Neutrophil (primary cell): ENCODE measurements at regions not wholly inside any gene's neighbourhood (a gene's known extent, or its start where the extent isn't known, plus 50 kb on each side); places are given as distances from the start of the nearest gene placed in this dataset.

Experiments
- H3K27ac ChIP-seq: fragments of 200-600 bp; sonication (generic); 2 replicates; pipeline ENCODE4 v1.5.1; 2016; ENCODE audit warnings: mild to moderate bottlenecking, moderate library complexity
- H3K27me3 ChIP-seq: fragments of 200-600 bp; sonication (generic); 2 replicates; pipeline ENCODE4 v1.6.0; 2016; ENCODE audit warnings: mild to moderate bottlenecking
- H3K36me3 ChIP-seq: fragments of 200-600 bp; sonication (generic); 2 replicates; pipeline ENCODE4 v1.5.1; 2017
- H3K4me1 ChIP-seq, 2 experiments: fragments of 200-600 bp in 1 of 2; sonication (generic) in 1 of 2; 1 replicate in 1 of 2; 2 replicates in 1 of 2; pipeline versions ENCODE4 v1.5.1 to v1.6.1; 2013 to 2016; ENCODE audit warnings: low read depth in 1 of 2, low read length in 1 of 2, mild to moderate bottlenecking in 1 of 2, moderate library complexity in 1 of 2; ENCODE audit not compliant: control insufficient read depth in 1 of 2, insufficient read depth in 1 of 2
- H3K4me3 ChIP-seq, 2 experiments: fragments of 200-600 bp in 1 of 2; sonication (generic) in 1 of 2; 1 replicate in 1 of 2; 2 replicates in 1 of 2; pipeline ENCODE4 v1.5.1; 2013 to 2016; ENCODE audit warnings: low read depth in 1 of 2, low read length in 1 of 2, mild to moderate bottlenecking in 1 of 2, moderate library complexity in 1 of 2
- H3K9me3 ChIP-seq: fragments of 200-600 bp; sonication (generic); 2 replicates; pipeline ENCODE4 v1.5.1; 2016
- TF ChIP-seq, protein P1 (sequence below): fragments of 200-600 bp; sonication (generic); IDR thresholded peaks from 2 replicates; pipeline ENCODE4 v1.5.1; 2016; ENCODE audit warnings: antibody characterized with exemption

DNA sequence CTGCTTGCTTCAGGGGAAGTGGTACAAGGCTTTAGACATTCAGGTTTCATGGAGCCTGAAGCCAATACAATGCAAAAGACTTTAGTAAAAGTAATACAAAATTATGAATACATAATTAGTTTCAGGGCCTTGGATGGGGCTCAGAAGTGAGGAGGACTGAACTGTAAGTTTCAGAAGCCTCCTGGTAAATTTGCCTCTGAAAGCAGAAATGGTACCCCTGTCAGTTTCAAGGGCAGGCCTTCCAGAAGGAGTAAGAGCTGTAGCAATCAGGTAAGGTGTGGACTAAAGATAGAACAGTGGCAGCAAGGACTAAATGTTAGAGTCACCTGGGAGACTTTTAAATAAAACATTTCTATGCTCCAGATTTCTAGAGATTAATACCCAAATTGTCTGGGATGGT lies 402.5 kb upstream of the GOLIM4 start:
- no peaks in the 10 kb centered on the region for H3K9me3 ChIP-seq
- H3K4me3 ChIP-seq = no peak overlapping the region
- H3K4me1 ChIP-seq = no peaks in the 10 kb centered on the region
- TF ChIP-seq, protein P1, sequence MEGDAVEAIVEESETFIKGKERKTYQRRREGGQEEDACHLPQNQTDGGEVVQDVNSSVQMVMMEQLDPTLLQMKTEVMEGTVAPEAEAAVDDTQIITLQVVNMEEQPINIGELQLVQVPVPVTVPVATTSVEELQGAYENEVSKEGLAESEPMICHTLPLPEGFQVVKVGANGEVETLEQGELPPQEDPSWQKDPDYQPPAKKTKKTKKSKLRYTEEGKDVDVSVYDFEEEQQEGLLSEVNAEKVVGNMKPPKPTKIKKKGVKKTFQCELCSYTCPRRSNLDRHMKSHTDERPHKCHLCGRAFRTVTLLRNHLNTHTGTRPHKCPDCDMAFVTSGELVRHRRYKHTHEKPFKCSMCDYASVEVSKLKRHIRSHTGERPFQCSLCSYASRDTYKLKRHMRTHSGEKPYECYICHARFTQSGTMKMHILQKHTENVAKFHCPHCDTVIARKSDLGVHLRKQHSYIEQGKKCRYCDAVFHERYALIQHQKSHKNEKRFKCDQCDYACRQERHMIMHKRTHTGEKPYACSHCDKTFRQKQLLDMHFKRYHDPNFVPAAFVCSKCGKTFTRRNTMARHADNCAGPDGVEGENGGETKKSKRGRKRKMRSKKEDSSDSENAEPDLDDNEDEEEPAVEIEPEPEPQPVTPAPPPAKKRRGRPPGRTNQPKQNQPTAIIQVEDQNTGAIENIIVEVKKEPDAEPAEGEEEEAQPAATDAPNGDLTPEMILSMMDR = no peak
- no peak overlapping the region for H3K27ac ChIP-seq
- H3K36me3 ChIP-seq = no peaks in the 10 kb centered on the region
- no peaks in the 10 kb centered on the region for H3K27me3 ChIP-seq

GRCh38 chr3:168497741-168498140 lies 402.0 kb upstream of the GOLIM4 start:
- Histone ChIP-seq H3K4me1 (no peaks in the 10 kb centered on the region), H3K27me3 (no peaks in the 10 kb centered on the region), H3K36me3 (no peaks in the 10 kb centered on the region), H3K4me3 (no peak overlapping the region), H3K9me3 (no peaks in the 10 kb centered on the region), H3K27ac (no peak overlapping the region)
- TF ChIP-seq, protein P1 = no peak

- Histone ChIP-seq H3K4me3 (no peak overlapping the region), H3K4me1 (no peaks in the 10 kb centered on the region), H3K9me3 (no peaks in the 10 kb centered on the region), H3K27me3 (no peaks in the 10 kb centered on the region), H3K27ac (no peak overlapping the region), H3K36me3 (no peaks in the 10 kb centered on the region)
- TF ChIP-seq, protein P1 = no peak
Observed at GRCh38 chr3:168497183-168497582, 401.5 kb upstream of the GOLIM4 start.

DNA sequence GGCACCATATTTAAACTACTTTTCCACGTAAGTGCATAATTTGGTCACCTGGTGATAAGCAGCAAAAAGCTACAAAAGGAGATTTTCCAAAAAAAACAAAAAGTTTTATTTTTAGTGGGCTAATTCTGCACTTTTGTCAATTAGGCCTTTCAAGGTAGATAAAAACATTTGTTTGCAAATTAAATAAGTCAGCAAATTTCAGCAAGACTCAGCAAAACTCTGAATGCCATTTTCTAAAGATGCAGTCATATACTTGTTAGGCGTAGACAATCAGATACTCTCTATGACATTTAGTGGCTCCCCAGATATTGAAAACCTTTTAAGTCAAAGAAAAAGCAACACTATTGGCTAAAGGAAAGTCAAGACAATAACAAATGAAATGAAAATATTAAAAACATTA lies 400.2 kb upstream of the GOLIM4 start:
- H3K27me3 ChIP-seq = no peaks in the 10 kb centered on the region
- TF ChIP-seq, protein P1 = no peak
- no peaks in the 10 kb centered on the region for H3K9me3 ChIP-seq
- H3K4me3 ChIP-seq = no peak overlapping the region
- H3K4me1 ChIP-seq = no peaks in the 10 kb centered on the region
- H3K36me3 ChIP-seq = no peaks in the 10 kb centered on the region
- H3K27ac ChIP-seq = no peak overlapping the region

GRCh38 chr3:168495270-168495669 lies 399.5 kb upstream of the GOLIM4 start:
- no peaks in the 10 kb centered on the region for H3K36me3 ChIP-seq
- TF ChIP-seq, protein P1 = no peak

More at GRCh38 chr3:168495270-168495669, 399.5 kb upstream of the GOLIM4 start:
- H3K4me1 ChIP-seq = no peaks in the 10 kb centered on the region
- no peak overlapping the region for H3K27ac ChIP-seq
- no peaks in the 10 kb centered on the region for H3K9me3 ChIP-seq
- H3K27me3 ChIP-seq = no peaks in the 10 kb centered on the region
- no peak overlapping the region for H3K4me3 ChIP-seq
